ENCODE measurements at regions not wholly inside any gene's neighbourhood (a gene's known extent, or its start where the extent isn't known, plus 50 kb on each side); places are given as distances from the start of the nearest gene placed in this dataset.

GRCh38 chr4:184300816-184301215, 83.1 kb upstream of the ENPP6 start:
- TF ChIP-seq CTCF (IDR thresholded peaks at IDR 0.05) (no peak), EP300 (IDR thresholded peaks at IDR 0.05) (no peak), POLR2A (IDR thresholded peaks at IDR 0.05) (no peak)
